Right cardiac atrium (tissue), 5 donors: ENCODE measurements at regions not wholly inside any gene's neighbourhood (a gene's known extent, or its start where the extent isn't known, plus 50 kb on each side); places are given as distances from the start of the nearest gene placed in this dataset.
A peak's percentile ranks its signal among the peaks of the same experiment; 100 is the strongest.

Experiments
- ATAC-seq, 2 donors: fragments of 200-7000 bp; cut with Tn5 transposase; one replicate each; pipeline versions ENCODE4 v1.8.0 to v1.9.1; 2020; ENCODE audit warnings: moderate library complexity in 2 of 2, mild to moderate bottlenecking in 1 of 2
- DNase-seq, 3 donors: peaks; one replicate each; pipeline ENCODE4 v3.0.0-alpha.2; 2020
- H3K27ac ChIP-seq: one replicate; pipeline ENCODE4 v1.5.1; 2013; ENCODE audit warnings: mild to moderate bottlenecking, low read length, control low read depth, moderate library complexity
- H3K27me3 ChIP-seq: one replicate; pipeline ENCODE4 v1.6.1; 2013; ENCODE audit not compliant: control insufficient read depth, insufficient read depth
- H3K4me1 ChIP-seq: one replicate; pipeline ENCODE4 v1.6.1; 2013; ENCODE audit warnings: low read length; ENCODE audit not compliant: control insufficient read depth, insufficient read depth
- H3K4me3 ChIP-seq: one replicate; pipeline ENCODE4 v1.5.1; 2013; ENCODE audit warnings: low read length, control low read depth
- H3K9me3 ChIP-seq: one replicate; pipeline ENCODE4 v1.6.1; 2013; ENCODE audit warnings: low read length; ENCODE audit not compliant: control insufficient read depth
- WGBS: extraction: QIAGEN DNeasy Blood & Tissue Kit; methylation state at CpG from one replicate; pipeline ENCODE4 v1.1.7; 2013; 5-methylcytosine and 5-hydroxymethylcytosine counted together
- intact Hi-C, 4 donors: fragments of 100-400 bp; cut with DNase I; formaldehyde crosslinking; loops; one replicate each; pipeline versions ENCODE4 v1.11.0 to v1.14.0; 2022 to 2023
- donor health status: healthy with polysubstance abuse.
- donor health status: DM: no; HTN: yes; CAD: no.
- donor health status: DM: no; HTN: no; CAD: no.
- donor health status: DM: no; HTN: yes; CAD: no; lungs with severe emphysema.
- donor health status: DM: yes; HTN: yes; CAD: no.

- Histone ChIP-seq H3K9me3 (peaks cover 2% of the 10 kb centered on the region), H3K4me1 (no peaks in the 10 kb centered on the region), H3K4me3 (no peak overlapping the region), H3K27me3 (no peaks in the 10 kb centered on the region), H3K27ac (no peak overlapping the region)
- no peak for ATAC-seq
- intact Hi-C loops = no loop called here
- DNase-seq = no peak
These were observed 584.5 kb downstream of the NUF2 start for GRCh38 chr1:163906283-163906682.

- DNase-seq (no peak), ATAC-seq (no peak)
- Histone ChIP-seq H3K27ac (no peak overlapping the region), H3K27me3 (no peaks in the 10 kb centered on the region), H3K4me3 (no peak overlapping the region), H3K4me1 (no peaks in the 10 kb centered on the region), H3K9me3 (peaks cover 2% of the 10 kb centered on the region)
- 65% methylated on average over 4 of the region's 4 CpGs for WGBS
- intact Hi-C loops = no loop called here
These were observed 590.6 kb downstream of the NUF2 start for GRCh38 chr1:163912170-163912884.

GRCh38 chr1:163914785-163915413, 593.1 kb downstream of the NUF2 start:
- ATAC-seq = no peak
- H3K27me3 ChIP-seq = no peaks in the 10 kb centered on the region
- intact Hi-C loops = no loop called here
- no peak for DNase-seq
- H3K9me3 ChIP-seq = no peaks in the 10 kb centered on the region
- no peaks in the 10 kb centered on the region for H3K4me1 ChIP-seq
- no peak overlapping the region for H3K27ac ChIP-seq
- H3K4me3 ChIP-seq = no peak overlapping the region

- Histone ChIP-seq H3K9me3 (no peaks in the 10 kb centered on the region), H3K27me3 (no peaks in the 10 kb centered on the region), H3K4me3 (no peak overlapping the region), H3K4me1 (no peaks in the 10 kb centered on the region), H3K27ac (no peak overlapping the region)
- intact Hi-C loops = no loop called here
- DNase-seq = no peak
- no peak for ATAC-seq
These were observed 601.0 kb downstream of the NUF2 start for GRCh38 chr1:163922743-163923201.

- H3K4me3 ChIP-seq = no peak overlapping the region
- no peaks in the 10 kb centered on the region for H3K4me1 ChIP-seq
- H3K27ac ChIP-seq = no peak overlapping the region
- DNase-seq (no peak), ATAC-seq (no peak)
- intact Hi-C loops = no loop called here
- 89% methylated on average over 3 of the region's 3 CpGs for WGBS
- H3K9me3 ChIP-seq = no peaks in the 10 kb centered on the region
- H3K27me3 ChIP-seq = no peaks in the 10 kb centered on the region
These were observed 602.3 kb downstream of the NUF2 start for GRCh38 chr1:163924041-163924440.

GRCh38 chr1:163927493-163927892, 605.7 kb downstream of the NUF2 start:
- no peaks in the 10 kb centered on the region for H3K4me1 ChIP-seq
- intact Hi-C loops = no loop called here
- DNase-seq (no peak), ATAC-seq (no peak)
- no peaks in the 10 kb centered on the region for H3K9me3 ChIP-seq
- 93% methylated on average over 1 of the region's 1 CpG for WGBS
- H3K27ac ChIP-seq = no peak overlapping the region
- no peak overlapping the region for H3K4me3 ChIP-seq
- no peaks in the 10 kb centered on the region for H3K27me3 ChIP-seq

- Histone ChIP-seq H3K27ac (no peak overlapping the region), H3K4me1 (no peaks in the 10 kb centered on the region), H3K9me3 (no peaks in the 10 kb centered on the region), H3K4me3 (no peak overlapping the region), H3K27me3 (no peaks in the 10 kb centered on the region)
- intact Hi-C loops = no loop called here
- ATAC-seq (peak in 1 of 2 donors; percentile 59), DNase-seq (no peak)
These were observed 606.3 kb downstream of the NUF2 start for GRCh38 chr1:163928069-163928468.

GRCh38 chr1:163928651-163929050, 606.9 kb downstream of the NUF2 start:
- intact Hi-C loops = no loop called here
- no peak for ATAC-seq
- Histone ChIP-seq H3K9me3 (no peaks in the 10 kb centered on the region), H3K4me3 (no peak overlapping the region), H3K4me1 (no peaks in the 10 kb centered on the region), H3K27ac (no peak overlapping the region), H3K27me3 (no peaks in the 10 kb centered on the region)
- DNase-seq = no peak

GRCh38 chr1:163932901-163933300, 611.1 kb downstream of the NUF2 start:
- Histone ChIP-seq H3K9me3 (no peaks in the 10 kb centered on the region), H3K27me3 (no peaks in the 10 kb centered on the region), H3K4me3 (no peak overlapping the region), H3K27ac (no peak overlapping the region), H3K4me1 (no peaks in the 10 kb centered on the region)
- DNase-seq (no peak), ATAC-seq (no peak)
- intact Hi-C loops = no loop called here
- WGBS = 78% methylated on average over 3 of the region's 3 CpGs

GRCh38 chr1:163933437-163933836, 611.7 kb downstream of the NUF2 start:
- DNase-seq = no peak
- intact Hi-C loops = no loop called here

GRCh38 chr1:163935738-163936374, 614.1 kb downstream of the NUF2 start:
- WGBS = 88% methylated on average over 3 of the region's 3 CpGs
- no peaks in the 10 kb centered on the region for H3K9me3 ChIP-seq
- H3K27ac ChIP-seq = no peak overlapping the region
- no peak for DNase-seq
- no peaks in the 10 kb centered on the region for H3K4me1 ChIP-seq
- no peak overlapping the region for H3K4me3 ChIP-seq
- H3K27me3 ChIP-seq = no peaks in the 10 kb centered on the region
- intact Hi-C loops = no loop called here
- ATAC-seq = no peak

More at GRCh38 chr1:163933437-163933836, 611.7 kb downstream of the NUF2 start:
- Histone ChIP-seq H3K27ac (no peak overlapping the region), H3K27me3 (no peaks in the 10 kb centered on the region), H3K4me1 (no peaks in the 10 kb centered on the region), H3K4me3 (no peak overlapping the region), H3K9me3 (no peaks in the 10 kb centered on the region)
- WGBS = 58% methylated on average over 3 of the region's 3 CpGs
- ATAC-seq = no peak
